C4-2B (cell line): ENCODE measurements at regions not wholly inside any gene's neighbourhood (a gene's known extent, or its start where the extent isn't known, plus 50 kb on each side); places are given as distances from the start of the nearest gene placed in this dataset.

ENCODE experiments used
- CTCF ChIP-seq: fragments of 450-650 bp; conservative IDR thresholded peaks from 2 replicates; pipeline ENCODE4 v1.5.1; 2017; ENCODE audit warnings: mild to moderate bottlenecking
- ZFX ChIP-seq: fragments of 450-650 bp; IDR thresholded peaks from 2 replicates; pipeline ENCODE4 v1.6.1; 2017

- TF ChIP-seq CTCF (no peak), ZFX (no peak)
Observed at GRCh38 chr3:117080872-117081271, 371.3 kb downstream of the TUSC7 start.
